Endothelial cell of umbilical vein (primary cell): ENCODE measurements at regions not wholly inside any gene's neighbourhood (a gene's known extent, or its start where the extent isn't known, plus 50 kb on each side); places are given as distances from the start of the nearest gene placed in this dataset.

Experiments
- EZH2 ChIP-seq: IDR thresholded peaks from 2 replicates; pipeline ENCODE4 v1.6.1; 2012; ENCODE audit warnings: borderline replicate concordance, low read depth, mild to moderate bottlenecking, moderate library complexity, low read length, inconsistent platforms; ENCODE audit not compliant: severe bottlenecking
- FOS ChIP-seq: IDR thresholded peaks from 2 replicates; pipeline ENCODE4 v1.6.1; 2011; ENCODE audit warnings: mild to moderate bottlenecking, low read length, moderate library complexity, borderline replicate concordance; ENCODE audit not compliant: insufficient read depth
- GATA2 ChIP-seq: IDR thresholded peaks from 2 replicates; pipeline ENCODE4 v1.7.0; 2011; ENCODE audit warnings: low read depth, mild to moderate bottlenecking, moderate library complexity, mixed read lengths, low read length; ENCODE audit not compliant: insufficient read length, insufficient read depth
- JUN ChIP-seq: IDR thresholded peaks from 2 replicates; pipeline ENCODE4 v1.6.1; 2011; ENCODE audit warnings: borderline replicate concordance, low read depth; ENCODE audit not compliant: insufficient read length, insufficient read depth
- MYC ChIP-seq: IDR thresholded peaks from one replicate; pipeline ENCODE4 v1.6.1; 2011; ENCODE audit warnings: mild to moderate bottlenecking, low read depth, low read length
- POLR2A ChIP-seq: IDR thresholded peaks from 2 replicates; pipeline ENCODE4 v1.6.1; 2012; ENCODE audit warnings: low read depth, mild to moderate bottlenecking, control low read depth, low read length
- POLR2AphosphoS5 ChIP-seq: IDR thresholded peaks from 2 replicates; pipeline ENCODE4 v1.6.1; 2012; ENCODE audit warnings: low read depth, mild to moderate bottlenecking, control low read depth, low read length, moderate library complexity; ENCODE audit not compliant: insufficient read depth
- TF ChIP-seq, protein P1 (sequence below), 2 donors: IDR thresholded peaks; 1 replicate in 1 of 2; 2 replicates in 1 of 2; pipeline ENCODE4 v1.5.1; 2011; ENCODE audit warnings: low read length in 2 of 2, mild to moderate bottlenecking in 2 of 2, moderate library complexity in 2 of 2, control low read depth in 1 of 2, inconsistent platforms in 1 of 2, low read depth in 1 of 2; ENCODE audit not compliant: insufficient read depth in 1 of 2; ENCODE audit errors: extremely low read depth in 1 of 2
- TF ChIP-seq, protein P2 (sequence below): IDR thresholded peaks from 2 replicates; pipeline ENCODE4 v1.6.1; 2011; ENCODE audit not compliant: insufficient read depth, insufficient read length

DNA sequence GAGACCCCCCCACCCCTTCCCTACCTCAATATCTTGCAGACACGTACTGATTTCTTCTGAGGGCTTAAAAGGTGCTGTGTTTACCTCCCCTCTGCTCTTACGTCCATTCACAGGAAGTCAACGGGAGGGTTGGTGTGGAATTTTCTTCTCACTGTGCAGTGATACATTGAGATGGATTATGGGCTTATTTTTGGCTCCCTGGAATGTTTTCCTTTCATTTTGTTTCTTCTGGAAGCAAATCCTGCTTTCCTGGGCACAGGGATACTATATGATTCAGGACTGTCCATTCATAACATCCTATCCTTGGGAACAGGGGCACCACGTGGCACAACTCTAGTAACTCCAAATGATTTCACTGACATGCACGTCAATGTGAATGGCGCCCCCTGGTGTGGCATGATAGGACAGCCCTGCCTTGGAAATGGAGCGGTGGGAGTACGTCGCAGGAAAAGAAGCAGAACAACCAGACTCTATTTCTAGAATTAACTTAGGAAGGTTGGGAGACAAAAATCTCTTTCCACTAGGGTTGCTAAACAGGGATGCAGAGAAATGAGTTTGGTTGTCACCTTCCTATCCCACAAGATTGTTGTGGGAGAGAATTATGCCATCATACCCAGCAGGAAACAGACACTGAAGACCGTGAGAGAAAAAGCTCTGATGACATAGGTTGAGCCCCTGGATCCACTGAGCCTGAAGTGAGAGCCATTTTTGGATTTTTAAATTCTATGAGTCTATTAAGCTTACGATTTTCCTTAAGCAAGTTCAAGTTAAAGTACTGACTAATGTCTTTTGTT, 146.5 kb upstream of the RAG2 start:
- TF ChIP-seq, protein P1, sequence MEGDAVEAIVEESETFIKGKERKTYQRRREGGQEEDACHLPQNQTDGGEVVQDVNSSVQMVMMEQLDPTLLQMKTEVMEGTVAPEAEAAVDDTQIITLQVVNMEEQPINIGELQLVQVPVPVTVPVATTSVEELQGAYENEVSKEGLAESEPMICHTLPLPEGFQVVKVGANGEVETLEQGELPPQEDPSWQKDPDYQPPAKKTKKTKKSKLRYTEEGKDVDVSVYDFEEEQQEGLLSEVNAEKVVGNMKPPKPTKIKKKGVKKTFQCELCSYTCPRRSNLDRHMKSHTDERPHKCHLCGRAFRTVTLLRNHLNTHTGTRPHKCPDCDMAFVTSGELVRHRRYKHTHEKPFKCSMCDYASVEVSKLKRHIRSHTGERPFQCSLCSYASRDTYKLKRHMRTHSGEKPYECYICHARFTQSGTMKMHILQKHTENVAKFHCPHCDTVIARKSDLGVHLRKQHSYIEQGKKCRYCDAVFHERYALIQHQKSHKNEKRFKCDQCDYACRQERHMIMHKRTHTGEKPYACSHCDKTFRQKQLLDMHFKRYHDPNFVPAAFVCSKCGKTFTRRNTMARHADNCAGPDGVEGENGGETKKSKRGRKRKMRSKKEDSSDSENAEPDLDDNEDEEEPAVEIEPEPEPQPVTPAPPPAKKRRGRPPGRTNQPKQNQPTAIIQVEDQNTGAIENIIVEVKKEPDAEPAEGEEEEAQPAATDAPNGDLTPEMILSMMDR (IDR thresholded peaks at IDR 0.05; ENCODE audit: extremely low read depth in 1 of 2, insufficient read depth in 1 of 2, low read depth in 1 of 2, low read length in 2 of 2), result peak; percentile 78 to 84
- TF ChIP-seq FOS, result no peak
- TF ChIP-seq EZH2, result no peak
- no peak for TF ChIP-seq POLR2A
- no peak for TF ChIP-seq GATA2
- TF ChIP-seq POLR2AphosphoS5, result no peak
- TF ChIP-seq, protein P2, sequence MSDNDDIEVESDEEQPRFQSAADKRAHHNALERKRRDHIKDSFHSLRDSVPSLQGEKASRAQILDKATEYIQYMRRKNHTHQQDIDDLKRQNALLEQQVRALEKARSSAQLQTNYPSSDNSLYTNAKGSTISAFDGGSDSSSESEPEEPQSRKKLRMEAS, result peak; percentile 74
- TF ChIP-seq MYC, result no peak
- TF ChIP-seq JUN, result no peak
